ENCODE measurements at regions not wholly inside any gene's neighbourhood (a gene's known extent, or its start where the extent isn't known, plus 50 kb on each side); places are given as distances from the start of the nearest gene placed in this dataset.
A peak's percentile ranks its signal among the peaks of the same experiment; 100 is the strongest.

DNA sequence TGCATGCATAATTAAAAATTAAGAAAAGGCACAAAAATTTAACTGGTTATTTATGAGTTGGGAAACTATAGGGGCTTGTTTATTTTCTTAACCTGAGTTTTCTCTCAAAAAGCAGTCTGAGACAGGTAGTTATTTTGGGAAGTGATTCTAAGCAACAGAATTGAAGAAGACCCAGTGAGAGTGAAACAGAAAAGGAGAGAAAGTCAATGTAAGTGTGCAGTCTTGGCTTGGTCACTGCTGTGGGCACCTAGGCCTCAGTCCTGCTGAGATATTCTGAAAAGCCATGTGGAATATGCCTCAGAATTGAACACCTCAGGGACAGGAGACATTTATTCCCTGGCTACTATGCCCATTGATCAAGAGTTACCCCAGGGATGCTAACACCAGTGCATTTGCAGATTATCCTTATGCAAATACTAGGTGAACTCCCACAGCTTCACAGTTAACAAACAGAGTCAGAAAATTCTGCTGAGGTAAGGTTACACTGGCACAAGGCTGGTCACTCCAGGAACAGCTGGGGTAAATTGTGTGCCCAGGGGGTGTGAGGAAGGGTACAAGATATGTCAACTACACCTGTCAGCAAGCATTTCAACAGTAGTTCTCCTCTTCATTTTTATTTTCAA, 222.7 kb downstream of the EFHB start:
- no peak for DNase-seq

DNA sequence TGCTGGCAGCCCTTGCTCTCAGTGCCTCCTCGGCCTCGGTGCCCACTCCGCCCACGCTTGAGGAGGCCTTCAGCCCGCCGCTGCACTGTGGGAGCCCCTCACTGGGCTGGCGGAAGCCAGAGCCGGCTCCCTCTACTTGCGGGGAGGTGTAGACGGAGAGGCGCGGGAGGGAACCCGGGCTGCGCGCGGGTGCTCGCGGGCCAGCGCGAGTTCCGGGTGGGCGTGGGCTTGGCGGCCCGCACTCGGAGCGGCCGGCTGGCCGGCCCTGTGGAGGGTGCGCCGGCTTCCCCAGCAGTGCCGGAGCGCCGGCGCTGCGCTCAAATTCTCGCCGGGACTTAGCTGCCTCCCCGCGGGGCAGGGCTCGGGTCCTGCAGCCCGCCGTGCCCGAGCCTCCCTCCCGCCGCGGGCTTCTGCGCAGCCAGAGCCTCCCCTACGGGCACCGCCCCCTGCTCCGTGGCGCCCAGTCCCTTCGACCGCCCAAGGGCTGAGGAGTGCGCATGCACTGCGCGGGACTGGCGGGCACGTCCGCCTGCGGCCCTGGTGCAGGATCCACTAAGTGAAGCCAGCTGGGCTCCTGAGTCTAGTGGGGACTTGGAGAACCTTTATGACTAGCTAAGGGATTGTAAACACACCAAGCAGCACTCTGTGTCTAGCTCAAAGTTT, 231.5 kb downstream of the EFHB start:
- DNase-seq: peak; percentile 1

DNA sequence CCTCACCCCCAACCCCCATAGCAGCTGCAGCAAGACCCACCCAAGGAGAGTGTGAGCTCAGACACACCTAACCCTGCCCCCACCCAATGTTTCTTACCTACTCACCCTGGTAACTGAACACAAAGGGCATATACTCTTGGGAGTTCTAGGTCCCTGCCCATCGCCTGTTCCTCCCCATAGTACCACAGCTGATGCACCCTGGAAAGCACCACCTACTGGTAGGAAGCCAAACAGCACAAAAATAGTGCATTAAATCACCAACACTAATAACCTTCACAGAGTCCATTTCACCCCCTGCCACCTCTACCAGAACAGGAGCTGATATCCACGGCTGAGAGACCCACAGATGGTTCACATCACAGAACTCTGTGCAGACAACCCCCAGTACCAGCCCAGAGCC, 245.2 kb downstream of the EFHB start:
- no peak for DNase-seq

DNA sequence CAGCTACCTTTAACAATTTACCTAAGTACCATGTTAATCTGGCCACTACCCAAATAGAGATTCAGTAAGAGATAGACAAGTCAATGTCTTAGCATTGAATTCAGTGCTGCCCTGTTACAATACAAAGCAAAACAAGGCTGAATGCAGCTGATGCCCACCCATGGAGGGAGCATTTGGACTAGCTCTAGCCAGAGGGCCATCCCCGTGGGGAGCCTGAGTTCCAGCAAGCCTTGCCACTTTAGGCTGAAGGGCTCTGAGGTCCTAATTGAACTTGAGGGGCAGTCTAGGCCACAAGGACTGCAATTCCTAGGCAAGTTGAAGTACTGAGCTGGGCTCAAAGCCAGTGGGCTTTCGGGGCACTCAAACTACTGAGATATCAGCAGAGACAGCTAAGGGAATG, 265.9 kb downstream of the EFHB start:
- no peak for DNase-seq

DNA sequence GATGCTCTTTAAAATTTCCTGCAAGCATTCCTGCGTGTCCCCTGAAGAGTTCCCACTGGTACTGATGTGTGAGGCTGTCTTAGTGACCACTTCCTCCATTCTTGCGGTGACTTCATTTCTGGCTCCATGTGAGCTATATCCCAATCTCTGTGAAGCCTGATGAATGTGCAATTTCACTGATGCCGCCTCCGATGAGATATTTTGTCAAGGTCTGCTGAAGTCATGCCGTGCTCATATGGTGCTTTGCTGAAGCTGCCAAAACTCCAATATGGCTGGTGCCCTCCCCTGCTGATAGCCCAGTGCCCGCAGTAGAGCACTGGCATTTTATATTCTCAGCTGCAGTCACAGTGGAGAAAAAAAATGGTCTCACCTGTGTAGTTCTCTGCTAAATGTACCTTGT, 271.5 kb downstream of the EFHB start:
- DNase-seq: no peak

DNA sequence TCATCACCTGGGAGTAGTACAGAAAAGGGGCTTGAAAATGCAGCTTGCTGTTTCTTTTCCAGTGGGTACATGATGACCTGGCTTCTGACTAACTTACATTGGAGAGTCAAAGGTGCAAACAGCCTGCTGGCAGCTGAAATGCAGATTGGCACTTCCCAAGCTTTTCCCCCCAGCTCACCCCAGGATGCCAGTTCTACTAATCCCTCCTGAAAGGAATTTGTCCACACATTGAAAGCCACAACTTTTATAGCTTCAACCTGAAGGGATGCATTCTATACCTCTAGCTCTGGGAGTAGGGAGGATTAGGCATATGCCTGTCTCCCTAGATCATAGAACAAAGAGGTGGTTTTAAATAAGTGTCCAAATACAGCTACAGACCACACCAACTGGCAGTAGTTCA, 281.7 kb downstream of the EFHB start:
- DNase-seq: no peak

DNA sequence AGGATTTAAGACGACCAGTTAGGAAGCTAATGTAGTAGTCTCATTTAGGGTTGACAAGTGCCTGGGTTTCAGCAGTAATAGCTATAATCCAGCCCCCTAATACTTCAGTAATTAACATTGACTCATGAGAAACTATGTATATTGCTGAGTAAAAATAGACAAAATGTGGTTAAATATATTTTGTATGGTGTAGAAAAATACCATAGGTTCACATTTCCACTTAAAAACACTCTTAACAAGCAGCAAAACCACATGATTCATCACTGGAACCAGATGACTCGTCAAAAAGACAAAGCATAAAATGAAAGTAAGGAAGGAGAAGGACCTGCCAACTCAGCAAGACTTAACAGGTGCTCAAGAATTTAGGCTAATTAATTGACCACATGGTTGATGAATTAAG, 288.9 kb downstream of the EFHB start:
- no peak for DNase-seq

DNA sequence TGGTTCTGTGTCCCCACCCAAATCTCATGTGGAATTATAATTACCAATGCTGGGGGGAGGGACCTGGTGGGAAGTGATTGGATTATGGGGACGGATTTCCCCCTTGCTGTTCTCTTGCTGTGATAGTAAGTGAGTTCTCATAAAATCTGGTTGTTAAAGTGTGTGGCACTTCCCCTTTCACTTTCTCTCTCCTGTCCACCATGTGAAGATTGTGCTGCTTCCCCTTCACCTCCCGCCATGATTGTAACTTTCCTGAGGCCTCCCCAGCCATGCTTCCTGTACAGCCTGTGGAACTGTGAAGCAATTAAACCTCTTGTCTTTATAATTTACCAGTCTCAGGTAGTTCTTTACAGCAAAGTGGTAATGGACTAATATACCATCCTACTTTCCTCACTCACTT, 289.6 kb downstream of the EFHB start:
- DNase-seq: no peak

DNA sequence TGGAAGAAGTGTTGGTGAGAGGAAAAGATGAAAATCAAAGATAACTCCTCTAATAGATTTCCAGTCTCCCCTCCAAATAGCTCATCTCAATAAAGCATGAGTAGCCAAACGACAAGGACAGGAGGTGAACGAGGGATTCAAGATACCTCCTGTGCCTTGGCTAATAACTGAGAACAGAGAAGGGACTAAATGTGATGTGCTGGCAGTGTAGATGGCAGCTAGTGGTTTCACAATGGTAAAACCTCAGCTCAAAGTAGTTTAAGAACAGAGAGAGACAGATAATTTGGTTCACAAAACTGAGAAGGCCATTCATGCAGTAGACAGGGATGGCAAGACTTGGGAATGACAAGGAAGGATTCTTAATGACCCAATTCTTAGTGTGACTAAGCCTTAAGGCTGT, 292.6 kb downstream of the EFHB start:
- DNase-seq: no peak

DNA sequence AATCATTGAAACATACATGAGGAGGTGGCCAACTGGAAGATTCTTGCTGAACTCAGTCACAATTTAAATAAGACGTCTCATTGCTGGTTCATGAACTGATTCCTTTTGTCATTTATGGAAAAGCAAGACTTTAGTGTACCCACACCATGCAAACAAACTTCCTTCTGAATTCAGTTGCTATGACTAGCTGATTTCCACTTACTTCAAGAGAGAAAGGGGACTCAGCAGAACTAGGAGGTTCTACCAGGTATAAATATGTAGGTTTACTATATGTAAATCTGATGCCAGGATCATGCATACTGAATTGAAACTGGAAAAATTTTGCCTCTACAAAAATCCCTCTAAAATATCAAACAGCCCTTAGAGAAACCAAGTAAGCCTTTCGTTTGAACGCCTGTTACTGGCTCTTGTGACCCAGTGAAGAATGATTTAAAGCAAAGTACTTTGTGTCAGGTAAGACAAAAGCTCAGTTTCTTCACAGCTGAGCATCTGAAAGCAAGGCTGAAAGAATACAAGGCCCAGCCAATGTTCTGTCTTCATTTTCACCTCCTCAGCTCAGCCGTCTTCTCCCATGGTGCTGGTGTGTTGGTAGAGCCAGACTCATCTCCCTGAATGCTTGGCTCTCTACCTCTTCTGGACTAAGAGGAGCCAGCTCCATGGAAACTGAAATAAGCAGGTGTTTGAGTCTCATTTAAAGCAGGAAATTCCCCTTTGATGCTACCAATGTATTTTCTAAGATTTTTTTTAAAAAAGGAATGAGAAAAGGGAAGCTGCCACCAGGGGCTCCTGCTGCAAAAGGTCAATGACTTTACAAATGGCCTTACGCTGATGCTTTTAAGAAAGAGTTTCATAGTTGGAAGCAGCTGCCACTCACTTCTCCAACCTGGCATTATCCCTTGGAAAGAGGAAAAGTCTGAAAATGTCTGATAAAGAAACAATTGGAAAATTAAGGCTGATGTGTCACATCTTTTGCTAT, 301.6 kb downstream of the EFHB start:
- DNase-seq: no peak

DNA sequence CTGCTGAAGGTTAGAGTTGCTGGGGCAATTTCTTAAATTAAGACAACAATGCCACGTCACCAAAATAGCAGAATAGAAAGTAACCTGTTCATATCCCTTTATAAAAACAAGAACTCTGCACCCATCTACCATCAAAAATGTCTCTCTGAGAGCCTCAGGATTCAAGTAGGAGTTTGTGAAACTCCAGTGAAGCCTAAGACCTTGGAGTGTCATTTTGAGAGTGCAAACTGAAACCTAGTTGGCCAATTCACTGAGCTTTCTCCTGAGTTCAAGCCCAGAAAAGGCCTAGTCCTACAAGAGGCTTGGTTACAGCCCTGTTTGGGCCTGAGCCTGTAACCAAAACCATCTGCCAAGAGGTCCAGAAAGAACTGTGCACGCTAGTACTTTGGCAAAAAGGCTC, 335.1 kb downstream of the EFHB start:
- no peak for DNase-seq

DNA sequence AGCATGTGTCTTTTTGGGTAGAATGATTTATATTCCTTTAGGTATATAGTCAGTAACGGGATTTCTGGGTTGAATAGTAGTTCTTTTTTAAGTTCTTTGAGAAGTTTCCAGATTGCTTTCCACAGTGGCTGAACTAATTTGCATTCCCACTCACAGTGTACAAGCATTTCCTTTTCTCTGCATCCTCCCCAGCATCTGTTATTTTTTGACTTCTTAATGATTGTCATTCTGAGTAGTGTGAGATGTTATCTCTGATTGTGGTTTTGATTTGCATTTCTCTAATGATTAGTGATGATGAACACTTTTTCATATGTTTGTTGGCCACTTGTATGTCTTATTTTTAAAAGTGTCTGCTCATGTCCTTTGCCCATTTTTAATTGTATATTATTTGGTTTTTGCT, 337.6 kb downstream of the EFHB start:
- DNase-seq: no peak

DNA sequence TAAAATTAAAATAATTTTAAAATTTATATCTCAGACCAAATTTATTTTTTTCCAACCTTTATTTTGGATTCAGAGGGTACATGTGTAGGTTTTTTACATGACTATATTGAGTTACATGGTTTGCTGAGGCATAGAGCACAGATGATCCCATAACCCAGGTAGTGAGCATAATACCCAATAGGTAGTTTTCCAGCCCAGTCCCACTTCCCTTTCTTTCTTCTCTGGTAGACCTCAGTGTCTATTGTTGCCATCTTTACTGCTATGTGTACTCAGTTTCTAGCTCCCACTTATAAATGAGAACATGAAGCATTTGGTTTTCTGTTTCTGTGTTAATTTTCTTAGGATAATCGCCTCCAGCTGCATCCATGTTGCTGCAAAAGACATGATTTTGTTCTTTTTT, 338.1 kb downstream of the EFHB start:
- DNase-seq: no peak

All from fibroblast of skin of right quadriceps (primary cell).